ENCODE measurements at regions not wholly inside any gene's neighbourhood (a gene's known extent, or its start where the extent isn't known, plus 50 kb on each side); places are given as distances from the start of the nearest gene placed in this dataset.

DNA sequence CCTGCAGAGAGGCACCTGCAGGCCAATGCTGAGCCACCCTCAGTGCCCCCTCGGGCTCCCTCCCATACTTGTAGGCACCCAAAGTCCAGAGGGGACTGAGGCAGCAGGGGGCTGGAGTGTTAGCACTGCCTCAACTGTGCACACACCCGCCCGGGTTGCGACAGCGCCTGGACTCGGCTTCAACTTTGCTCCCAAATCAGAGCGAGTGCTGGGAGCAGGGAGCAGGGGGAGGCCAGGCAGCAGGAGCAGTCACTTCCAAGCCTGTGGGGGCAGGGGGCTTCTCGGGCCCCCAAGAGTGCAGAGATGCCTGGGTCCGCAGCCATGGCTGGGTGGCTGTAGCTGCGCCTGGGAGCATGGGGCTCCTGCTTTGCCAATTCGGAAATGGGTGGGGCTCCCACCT, 79.5 kb downstream of the DISP1 start:
- no peaks in the 10 kb centered on the region for H3K36me3 ChIP-seq (ENCODE audit: low read depth)
- ATAC-seq (no peak), DNase-seq (no peak)
- intact Hi-C loops (cut with DNase I, micrococcal nuclease) = no loop called here
- no peak overlapping the region for H3K4me3 ChIP-seq
- H3K9me3 ChIP-seq = no peaks in the 10 kb centered on the region
- peaks cover 4% of the 10 kb centered on the region for H3K4me1 ChIP-seq (ENCODE audit: low read depth)
- TF ChIP-seq, protein P1, sequence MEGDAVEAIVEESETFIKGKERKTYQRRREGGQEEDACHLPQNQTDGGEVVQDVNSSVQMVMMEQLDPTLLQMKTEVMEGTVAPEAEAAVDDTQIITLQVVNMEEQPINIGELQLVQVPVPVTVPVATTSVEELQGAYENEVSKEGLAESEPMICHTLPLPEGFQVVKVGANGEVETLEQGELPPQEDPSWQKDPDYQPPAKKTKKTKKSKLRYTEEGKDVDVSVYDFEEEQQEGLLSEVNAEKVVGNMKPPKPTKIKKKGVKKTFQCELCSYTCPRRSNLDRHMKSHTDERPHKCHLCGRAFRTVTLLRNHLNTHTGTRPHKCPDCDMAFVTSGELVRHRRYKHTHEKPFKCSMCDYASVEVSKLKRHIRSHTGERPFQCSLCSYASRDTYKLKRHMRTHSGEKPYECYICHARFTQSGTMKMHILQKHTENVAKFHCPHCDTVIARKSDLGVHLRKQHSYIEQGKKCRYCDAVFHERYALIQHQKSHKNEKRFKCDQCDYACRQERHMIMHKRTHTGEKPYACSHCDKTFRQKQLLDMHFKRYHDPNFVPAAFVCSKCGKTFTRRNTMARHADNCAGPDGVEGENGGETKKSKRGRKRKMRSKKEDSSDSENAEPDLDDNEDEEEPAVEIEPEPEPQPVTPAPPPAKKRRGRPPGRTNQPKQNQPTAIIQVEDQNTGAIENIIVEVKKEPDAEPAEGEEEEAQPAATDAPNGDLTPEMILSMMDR (IDR thresholded peaks at IDR 0.05) = no peak

DNA sequence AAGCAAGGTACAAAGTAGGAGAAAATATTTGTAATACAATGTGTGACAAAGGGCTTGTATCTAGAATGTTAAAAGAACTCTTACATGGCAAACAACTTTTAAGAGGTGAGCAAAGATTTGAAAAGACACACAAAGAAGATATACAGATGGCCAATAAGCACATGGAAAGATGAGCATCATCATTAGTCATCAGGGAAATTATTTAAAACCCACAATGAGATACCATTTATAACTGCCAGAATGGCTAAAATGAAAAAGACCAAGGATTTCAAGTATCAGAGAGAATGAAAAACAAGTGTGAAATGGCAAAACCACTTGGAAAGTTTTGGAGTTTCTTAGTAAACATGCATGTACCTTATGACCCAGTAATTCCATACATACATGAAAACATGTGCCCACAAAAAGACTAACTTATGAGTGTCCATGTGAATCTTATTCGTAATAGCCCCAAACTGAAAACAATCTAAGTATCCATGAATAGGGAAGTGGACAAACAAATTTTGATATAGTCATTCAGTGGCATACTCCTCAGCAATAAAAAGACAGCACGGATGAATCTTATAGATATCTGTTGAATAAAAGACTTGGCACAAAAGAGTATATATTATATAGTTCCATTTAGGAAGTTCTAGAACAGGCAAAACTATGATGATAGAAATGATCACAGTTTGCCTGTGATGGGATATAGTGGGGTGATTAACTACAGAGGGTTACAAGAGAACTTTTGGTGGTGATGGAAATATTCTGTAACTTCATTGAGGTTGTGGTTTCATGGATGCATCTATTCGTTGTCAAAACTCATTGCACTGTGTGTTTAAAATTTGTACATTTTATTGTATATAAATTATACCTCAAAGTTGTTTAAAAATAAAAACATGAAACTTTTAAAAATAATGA, 82.0 kb downstream of the DISP1 start:
- H3K4me3 ChIP-seq = no peak overlapping the region
- no peaks in the 10 kb centered on the region for H3K36me3 ChIP-seq (ENCODE audit: low read depth)
- peaks cover 4% of the 10 kb centered on the region for H3K4me1 ChIP-seq (ENCODE audit: low read depth)
- no peaks in the 10 kb centered on the region for H3K9me3 ChIP-seq
- TF ChIP-seq, protein P1 (IDR thresholded peaks at IDR 0.05) = no peak
- no peak for DNase-seq
- ATAC-seq = no peak
- intact Hi-C loops (cut with DNase I, micrococcal nuclease) = no loop called here

DNA sequence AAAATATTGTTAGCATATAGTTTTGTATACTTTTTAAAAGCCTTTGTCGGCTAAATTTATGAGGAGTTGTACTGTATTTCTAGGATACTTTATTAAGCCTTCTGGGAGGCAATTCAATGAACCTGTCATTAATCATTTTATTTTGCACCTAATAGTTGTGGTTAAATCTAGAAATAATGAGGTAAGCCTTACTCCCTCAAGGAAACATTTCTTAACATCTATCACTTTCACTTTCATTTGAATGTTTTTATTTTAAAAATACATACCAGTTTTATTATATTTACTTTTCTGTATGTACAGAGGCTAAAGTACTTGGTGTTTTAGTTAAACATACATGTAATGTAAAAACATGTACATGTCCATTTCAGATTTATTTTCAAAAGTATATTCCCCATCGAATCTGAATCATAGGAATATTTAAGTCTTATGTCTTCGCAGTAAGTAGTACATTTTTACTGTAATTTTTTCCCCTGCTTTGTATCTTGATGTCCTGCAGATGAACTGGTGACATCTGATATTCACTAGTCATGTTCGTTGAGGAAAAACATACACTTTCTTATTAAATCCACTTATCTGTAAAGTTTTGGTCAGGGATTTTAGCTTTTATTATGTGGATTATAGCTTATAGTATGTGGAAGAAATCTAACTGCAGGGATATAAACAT, 82.8 kb downstream of the DISP1 start:
- H3K4me3 ChIP-seq = no peak overlapping the region
- peaks cover 4% of the 10 kb centered on the region for H3K4me1 ChIP-seq (ENCODE audit: low read depth)
- intact Hi-C loops (cut with DNase I, micrococcal nuclease) = no loop called here
- TF ChIP-seq, protein P1 (IDR thresholded peaks at IDR 0.05) = no peak
- DNase-seq (no peak), ATAC-seq (peak; percentile 51)
- H3K9me3 ChIP-seq = no peaks in the 10 kb centered on the region
- H3K36me3 ChIP-seq (ENCODE audit: low read depth) = no peaks in the 10 kb centered on the region

DNA sequence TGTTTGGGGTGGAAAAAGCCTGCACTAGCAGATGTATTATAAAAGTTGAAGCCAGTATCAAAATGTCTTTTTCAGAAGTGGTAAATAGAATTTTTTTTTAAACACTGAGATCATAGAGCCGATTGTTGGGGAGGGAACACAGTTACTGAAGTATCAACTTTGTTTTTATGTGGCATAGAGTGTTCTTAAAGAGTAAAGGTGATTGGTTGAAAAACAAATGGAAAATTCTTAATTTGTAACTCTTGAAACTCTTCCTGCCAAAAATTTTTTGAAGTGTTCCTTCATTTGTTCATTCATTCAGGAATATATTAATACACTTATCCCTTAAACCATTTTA, 83.3 kb downstream of the DISP1 start:
- intact Hi-C loops (cut with DNase I, micrococcal nuclease) = no loop called here
- TF ChIP-seq, protein P1 (IDR thresholded peaks at IDR 0.05) = no peak
- Histone ChIP-seq H3K9me3 (no peaks in the 10 kb centered on the region), H3K36me3 (ENCODE audit: low read depth) (no peaks in the 10 kb centered on the region), H3K4me3 (no peak overlapping the region), H3K4me1 (ENCODE audit: low read depth) (peaks cover 4% of the 10 kb centered on the region)
- DNase-seq = no peak
- no peak for ATAC-seq

DNA sequence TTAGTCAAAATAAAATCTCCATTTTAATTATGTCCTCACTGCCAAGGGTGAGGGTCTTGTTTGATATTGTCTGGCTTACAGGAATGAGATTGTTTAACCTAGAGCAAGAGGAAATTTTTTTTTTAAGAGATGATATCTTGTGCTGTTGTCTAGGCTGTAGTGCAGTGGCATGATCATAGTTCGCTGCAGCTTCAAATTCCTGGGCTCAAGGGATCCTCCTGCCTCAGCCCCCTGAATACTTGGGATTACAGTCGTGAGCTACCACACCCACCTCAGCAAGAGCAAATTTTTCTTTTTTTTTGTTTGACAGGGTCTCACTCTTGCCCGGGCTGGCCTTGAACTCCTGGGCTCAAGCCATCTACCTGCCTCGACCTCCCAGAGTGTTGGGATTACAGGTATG, 84.6 kb downstream of the DISP1 start:
- TF ChIP-seq, protein P1 (IDR thresholded peaks at IDR 0.05) = no peak
- Histone ChIP-seq H3K4me1 (ENCODE audit: low read depth) (peaks cover 4% of the 10 kb centered on the region), H3K36me3 (ENCODE audit: low read depth) (no peaks in the 10 kb centered on the region), H3K9me3 (no peaks in the 10 kb centered on the region), H3K4me3 (no peak overlapping the region)
- intact Hi-C loops (cut with DNase I, micrococcal nuclease) = no loop called here
- ATAC-seq (no peak), DNase-seq (no peak)
